ENCODE measurements at regions not wholly inside any gene's neighbourhood (a gene's known extent, or its start where the extent isn't known, plus 50 kb on each side); places are given as distances from the start of the nearest gene placed in this dataset.
"Not testable (repeated sequence)": the region's sequence is repeated elsewhere in the genome, so short reads cannot be mapped to it uniquely, and the experiment has no call there.

DNA sequence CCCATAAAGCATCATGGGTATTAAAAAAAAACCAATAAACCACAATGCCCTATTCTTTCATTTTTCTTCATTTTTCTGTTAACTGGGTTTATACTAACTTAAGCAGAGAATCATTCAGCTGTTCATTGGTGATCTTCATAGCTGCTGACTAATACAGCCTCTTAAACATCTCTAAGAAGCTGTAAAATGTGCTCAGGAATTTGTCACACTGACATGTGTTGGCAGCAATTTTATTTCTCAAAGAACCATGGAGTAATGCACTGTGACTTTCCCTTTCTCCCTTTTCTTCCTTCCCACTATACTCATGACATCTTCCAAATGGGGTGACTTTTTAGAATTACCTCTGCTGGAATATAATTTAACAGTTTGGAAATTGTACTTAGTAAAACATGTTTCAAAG is 315.4 kb downstream of the ANTXR2 start:
- in situ Hi-C loops (cut with HindIII; ENCODE audit: low pct_unique_long_range_greater_than_20kb, low sequenced_read_pairs): no loop called here
- no peak for DNase-seq (ENCODE audit: low read depth, low spot score)

DNA sequence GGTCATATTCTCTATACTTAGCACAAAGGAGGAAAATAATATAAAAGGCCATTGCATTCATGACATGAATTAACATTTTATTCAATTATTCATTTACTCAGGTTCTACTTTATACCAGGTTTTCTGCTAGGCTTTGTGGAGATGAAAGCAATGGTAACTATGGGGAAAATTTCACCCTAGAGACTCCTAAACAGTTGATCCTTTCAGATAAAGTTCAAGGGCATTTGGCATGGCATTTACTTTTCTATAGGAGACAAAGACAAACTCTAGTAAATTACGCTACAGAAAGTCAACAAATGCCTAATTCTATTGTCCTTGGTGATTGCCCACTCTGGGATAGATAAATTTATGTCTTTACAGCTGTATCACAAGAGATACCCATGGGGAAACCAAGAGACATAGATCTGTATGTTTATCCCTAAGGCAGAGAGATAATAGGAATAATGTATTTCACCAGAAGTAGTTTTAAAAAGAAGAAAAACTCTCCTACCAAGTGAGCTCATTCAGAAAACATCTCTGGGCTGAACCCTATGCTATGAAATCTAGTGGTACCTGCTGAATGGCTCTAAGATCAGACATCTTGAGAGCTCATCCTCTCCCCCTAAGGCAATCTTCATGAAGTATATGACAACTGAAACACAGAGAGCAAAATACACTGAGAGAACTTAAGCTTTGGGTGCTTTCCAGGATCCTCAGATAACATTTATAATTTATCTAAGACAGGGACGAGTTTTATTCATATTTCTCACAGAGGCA is 316.7 kb downstream of the ANTXR2 start:
- no peak for DNase-seq (ENCODE audit: low read depth, low spot score)
- in situ Hi-C loops (cut with HindIII; ENCODE audit: low pct_unique_long_range_greater_than_20kb, low sequenced_read_pairs): no loop called here

DNA sequence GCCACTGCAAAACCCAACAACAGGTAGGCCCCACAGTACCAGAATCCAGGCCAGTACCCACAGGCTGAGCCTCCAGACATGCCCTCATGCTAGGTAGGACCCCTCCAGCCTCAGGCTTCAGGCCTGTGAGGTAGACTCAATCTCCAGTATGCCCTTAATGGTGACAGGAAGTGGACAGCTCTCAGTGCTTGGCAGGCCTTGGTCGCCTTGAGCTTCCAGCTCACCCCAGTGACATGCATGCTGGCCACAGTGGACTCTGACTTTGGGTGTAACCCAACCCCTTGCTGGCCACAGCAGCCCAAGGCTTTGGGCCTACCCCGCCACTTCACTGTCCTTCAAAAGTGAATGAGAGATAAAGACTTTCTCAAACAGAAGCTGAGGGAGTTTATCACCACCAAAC is 324.2 kb downstream of the ANTXR2 start:
- in situ Hi-C loops (cut with HindIII; ENCODE audit: low pct_unique_long_range_greater_than_20kb, low sequenced_read_pairs): no loop called here
- no peak for DNase-seq (ENCODE audit: low read depth, low spot score)

DNA sequence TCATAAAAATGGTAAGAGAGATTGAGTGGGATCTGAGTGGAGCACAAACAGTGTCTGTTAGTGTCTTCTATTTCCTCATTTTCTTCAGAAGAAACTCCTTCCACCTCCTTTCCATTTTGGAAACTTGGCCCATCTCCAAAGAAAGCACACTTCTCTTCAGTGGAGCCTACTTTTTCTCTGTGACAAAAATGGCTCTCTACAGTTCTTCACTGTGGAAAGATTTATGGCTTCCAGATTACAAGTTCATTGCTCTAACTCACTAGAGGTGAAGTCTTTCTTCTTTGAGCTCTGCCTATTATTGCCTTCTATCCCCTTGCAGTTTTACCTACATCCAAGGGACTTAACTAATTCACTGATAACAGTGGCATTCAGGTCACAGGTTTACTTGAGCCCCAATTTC is 325.8 kb downstream of the ANTXR2 start:
- in situ Hi-C loops (cut with HindIII; ENCODE audit: low pct_unique_long_range_greater_than_20kb, low sequenced_read_pairs): no loop called here
- no peak for DNase-seq (ENCODE audit: low read depth, low spot score)

DNA sequence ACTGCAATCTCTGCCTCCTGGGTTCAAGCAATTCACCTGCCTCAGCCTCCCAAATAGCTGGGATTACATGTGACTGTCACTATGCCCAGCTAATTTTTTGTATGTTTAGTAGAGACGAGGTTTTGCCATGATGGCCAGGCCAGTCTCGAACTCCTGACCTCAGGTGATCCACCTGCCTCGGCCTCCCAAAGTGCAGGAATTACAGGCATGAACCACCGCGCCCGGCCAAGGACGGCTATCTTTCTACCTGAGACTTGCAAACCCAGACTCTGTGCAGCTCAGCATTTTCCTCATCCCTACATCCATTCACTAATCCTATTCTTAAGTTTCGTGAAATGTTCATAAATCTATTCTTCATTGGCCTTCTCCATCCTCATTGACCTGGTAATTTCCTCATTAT is 330.0 kb downstream of the ANTXR2 start:
- in situ Hi-C loops (cut with HindIII; ENCODE audit: low pct_unique_long_range_greater_than_20kb, low sequenced_read_pairs): no loop called here
- DNase-seq (ENCODE audit: low read depth, low spot score): no peak

DNA sequence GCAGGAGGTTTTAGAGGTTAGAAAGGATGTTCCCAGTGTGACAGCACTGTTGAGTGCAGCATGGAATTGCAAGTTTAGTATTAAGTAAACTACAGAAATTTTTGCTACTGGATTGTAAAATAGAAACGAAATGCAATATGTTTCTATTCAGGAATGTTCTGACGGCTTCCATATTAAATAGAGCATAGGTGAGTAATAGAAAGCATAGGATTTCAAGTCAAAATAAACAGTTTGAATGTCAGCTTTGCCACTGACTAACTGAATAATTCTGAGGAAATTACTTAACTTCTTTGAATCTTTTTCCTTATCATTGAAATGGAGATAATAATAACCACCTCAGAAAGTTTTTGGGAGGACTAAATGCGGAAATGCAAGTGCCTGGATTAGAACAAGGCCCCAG is 331.9 kb upstream of the GK2 start:
- in situ Hi-C loops (cut with HindIII; ENCODE audit: low pct_unique_long_range_greater_than_20kb, low sequenced_read_pairs): no loop called here
- DNase-seq (ENCODE audit: low read depth, low spot score): no peak

DNA sequence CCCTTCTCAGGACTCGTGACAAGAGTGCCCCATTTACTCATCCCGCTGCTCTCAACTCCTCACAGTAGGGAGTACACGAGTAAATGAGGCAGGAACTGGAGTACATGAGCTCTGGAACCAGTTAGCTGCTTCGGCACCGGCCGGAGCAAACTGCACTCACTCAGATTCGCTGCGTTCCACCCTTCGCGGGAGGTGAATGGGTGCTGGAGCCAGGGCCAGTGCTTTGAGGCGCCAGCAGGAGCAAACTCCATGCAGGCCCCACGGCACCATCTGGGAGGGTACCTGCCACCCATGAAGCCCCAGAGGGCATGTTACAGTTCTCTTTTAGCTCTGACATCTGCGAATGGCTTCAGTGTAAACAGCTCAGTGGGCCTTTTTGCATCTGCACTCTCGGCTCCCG is 315.5 kb upstream of the GK2 start:
- in situ Hi-C loops (cut with HindIII; ENCODE audit: low pct_unique_long_range_greater_than_20kb, low sequenced_read_pairs): no loop called here
- DNase-seq (ENCODE audit: low read depth, low spot score): no peak

DNA sequence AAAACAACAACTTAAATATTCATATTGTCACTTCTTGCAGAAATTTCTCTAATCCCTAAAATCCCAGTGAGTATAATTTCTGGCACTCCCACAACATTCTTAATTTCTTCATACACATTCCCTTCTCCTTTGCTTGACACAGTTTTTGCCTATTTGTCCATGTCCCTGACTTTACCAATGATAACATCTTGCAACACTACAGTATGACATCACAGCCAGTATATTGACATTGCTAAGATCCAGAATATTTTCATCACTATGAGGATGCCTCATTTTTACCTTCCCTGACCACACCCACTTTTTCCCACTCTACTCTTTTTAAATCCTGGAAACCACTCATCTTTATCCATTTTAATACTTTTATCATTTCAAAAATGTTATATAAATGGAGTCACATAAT is 292.3 kb upstream of the GK2 start:
- DNase-seq (ENCODE audit: low read depth, low spot score): no peak
- in situ Hi-C loops (cut with HindIII; ENCODE audit: low pct_unique_long_range_greater_than_20kb, low sequenced_read_pairs): no loop called here

DNA sequence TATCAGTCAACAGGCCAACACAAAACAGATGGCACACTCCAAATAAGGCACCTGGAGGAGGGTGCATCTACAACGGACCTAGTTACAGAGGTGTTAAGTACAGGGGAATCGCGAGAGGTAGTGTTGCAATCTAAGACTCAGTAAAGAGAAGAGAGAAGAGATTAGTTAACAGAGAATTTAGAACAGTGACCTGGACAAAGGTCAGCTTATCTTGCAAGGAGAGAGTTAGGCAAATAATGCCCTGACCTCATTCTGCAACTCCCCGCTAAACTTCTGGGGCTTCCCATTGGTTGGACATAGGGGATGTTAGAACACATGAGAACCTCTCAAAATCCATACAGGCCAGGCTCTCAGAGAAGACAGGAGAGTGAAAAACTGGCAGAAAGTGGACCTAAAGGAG is 289.4 kb upstream of the GK2 start:
- DNase-seq (ENCODE audit: low read depth, low spot score): no peak
- in situ Hi-C loops (cut with HindIII; ENCODE audit: low pct_unique_long_range_greater_than_20kb, low sequenced_read_pairs): no loop called here

DNA sequence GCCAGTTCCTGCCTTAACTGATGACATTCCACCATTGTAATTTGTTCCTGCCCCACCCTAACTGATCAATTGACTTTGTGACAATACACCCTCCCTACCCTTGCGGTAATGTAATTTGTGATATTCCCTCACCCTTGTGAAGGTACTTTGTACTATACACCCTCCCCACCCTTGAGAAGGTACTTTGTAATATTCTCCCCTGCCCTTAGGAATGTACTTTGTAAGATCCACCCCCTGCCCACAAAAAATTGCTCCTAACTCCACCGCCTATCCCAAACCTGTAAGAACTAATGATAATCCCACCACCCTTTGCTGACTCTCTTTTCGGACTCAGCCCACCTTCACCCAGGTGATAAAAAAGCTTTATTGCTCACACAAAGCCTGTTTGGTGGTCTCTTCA is 288.5 kb upstream of the GK2 start:
- in situ Hi-C loops (cut with HindIII; ENCODE audit: low pct_unique_long_range_greater_than_20kb, low sequenced_read_pairs); DNase-seq (ENCODE audit: low read depth, low spot score): not testable (repeated sequence)

DNA sequence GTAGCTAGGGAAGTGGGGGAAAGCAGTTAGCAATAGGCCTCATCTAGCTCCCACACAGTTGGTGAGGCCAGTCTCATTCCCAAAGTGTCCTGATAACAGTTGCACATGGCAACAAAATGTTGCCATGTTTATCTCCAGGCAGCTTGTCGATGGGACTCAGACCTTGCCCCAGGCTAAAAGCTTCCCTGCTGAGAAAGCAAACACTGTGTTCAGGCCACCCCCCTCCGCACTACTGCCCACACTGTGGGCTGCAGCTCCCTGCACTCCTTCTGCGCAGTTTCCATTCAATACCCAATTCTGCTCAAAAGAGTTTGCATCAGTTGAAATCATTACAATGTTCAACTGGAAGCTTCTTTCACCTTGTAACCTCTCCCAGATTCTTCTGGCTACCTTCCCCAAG is 287.8 kb upstream of the GK2 start:
- no peak for DNase-seq (ENCODE audit: low read depth, low spot score)
- in situ Hi-C loops (cut with HindIII; ENCODE audit: low pct_unique_long_range_greater_than_20kb, low sequenced_read_pairs): no loop called here

DNA sequence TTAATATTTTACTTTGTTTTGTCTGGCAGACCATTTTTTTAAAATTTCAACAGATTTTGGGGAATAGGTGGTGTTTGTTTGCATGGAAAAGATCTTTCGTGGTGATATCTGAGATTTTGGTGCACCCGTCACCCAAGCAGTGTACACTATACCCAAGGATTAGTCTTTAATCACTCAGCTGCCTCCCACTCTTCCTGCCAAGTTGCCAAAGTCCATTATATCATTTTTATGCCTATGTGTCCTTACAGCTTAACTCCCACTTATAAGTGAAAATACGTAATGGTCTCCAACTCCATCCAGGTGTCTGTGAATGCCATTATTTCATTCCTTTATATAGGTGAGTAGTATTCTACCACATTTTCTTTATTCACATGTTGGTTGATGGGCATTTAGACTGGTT is 281.7 kb upstream of the GK2 start:
- DNase-seq (ENCODE audit: low read depth, low spot score): no peak
- in situ Hi-C loops (cut with HindIII; ENCODE audit: low pct_unique_long_range_greater_than_20kb, low sequenced_read_pairs): no loop called here

DNA sequence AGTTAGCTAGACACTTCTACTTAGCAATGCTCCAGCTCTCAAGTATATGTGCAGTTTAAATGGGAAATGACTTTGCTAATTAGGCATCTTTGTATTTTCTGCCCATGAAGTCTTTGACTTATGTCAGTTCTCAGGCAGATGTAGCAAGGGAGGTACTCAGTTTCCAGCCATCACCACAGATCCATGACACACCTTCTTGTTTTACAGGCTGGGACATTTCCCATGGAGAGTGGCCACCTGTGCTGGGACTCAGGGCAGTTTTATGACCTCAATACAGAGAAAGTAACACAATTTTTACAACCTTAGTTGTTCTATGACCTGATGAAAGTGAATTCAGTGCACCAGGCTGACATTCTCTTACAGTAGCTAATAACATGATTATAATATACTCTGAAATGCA is 280.7 kb upstream of the GK2 start:
- in situ Hi-C loops (cut with HindIII; ENCODE audit: low pct_unique_long_range_greater_than_20kb, low sequenced_read_pairs): no loop called here

DNA sequence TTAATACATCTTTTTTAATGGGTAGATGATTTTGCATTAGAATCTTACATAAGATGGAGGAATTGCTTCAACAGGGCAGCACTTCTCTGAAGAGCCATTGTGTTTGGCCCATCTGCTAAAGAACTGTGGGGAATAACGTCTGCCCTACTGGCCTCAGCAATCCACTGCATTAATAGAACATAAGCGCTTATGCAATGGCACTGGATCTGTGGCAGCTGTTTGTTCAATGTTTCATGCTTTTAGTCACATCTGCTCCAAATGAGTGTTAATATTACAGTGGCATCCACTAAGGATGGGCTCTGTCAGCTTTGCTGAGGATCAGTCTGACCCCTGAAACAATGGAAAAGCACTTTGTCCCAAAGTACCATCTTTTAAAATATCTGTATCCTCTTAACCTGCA is 279.0 kb upstream of the GK2 start:
- in situ Hi-C loops (cut with HindIII; ENCODE audit: low pct_unique_long_range_greater_than_20kb, low sequenced_read_pairs): no loop called here
- DNase-seq (ENCODE audit: low read depth, low spot score): no peak

More for the DNA sequence above, 280.7 kb upstream of the GK2 start:
- DNase-seq (ENCODE audit: low read depth, low spot score): no peak

DNA sequence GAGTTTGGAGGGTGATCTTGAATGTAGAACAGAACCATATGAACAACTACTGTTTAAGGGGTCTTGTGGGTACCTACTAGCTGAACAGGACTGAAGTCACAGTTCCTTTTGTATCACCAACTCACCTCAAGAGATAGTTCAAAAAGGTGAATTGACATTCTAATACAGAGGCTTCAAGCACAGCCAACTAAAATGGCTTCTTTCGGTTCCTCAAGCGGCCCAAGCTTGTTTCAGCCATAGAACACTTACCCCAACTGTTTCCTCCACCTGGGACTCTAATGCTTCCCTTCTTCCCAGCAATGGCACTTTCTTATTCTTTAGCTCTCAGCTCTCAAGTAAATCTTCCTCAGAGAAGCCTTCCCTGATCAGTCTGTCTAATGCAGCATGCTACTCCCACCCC is 277.5 kb upstream of the GK2 start:
- in situ Hi-C loops (cut with HindIII; ENCODE audit: low pct_unique_long_range_greater_than_20kb, low sequenced_read_pairs): no loop called here
- DNase-seq (ENCODE audit: low read depth, low spot score): no peak

DNA sequence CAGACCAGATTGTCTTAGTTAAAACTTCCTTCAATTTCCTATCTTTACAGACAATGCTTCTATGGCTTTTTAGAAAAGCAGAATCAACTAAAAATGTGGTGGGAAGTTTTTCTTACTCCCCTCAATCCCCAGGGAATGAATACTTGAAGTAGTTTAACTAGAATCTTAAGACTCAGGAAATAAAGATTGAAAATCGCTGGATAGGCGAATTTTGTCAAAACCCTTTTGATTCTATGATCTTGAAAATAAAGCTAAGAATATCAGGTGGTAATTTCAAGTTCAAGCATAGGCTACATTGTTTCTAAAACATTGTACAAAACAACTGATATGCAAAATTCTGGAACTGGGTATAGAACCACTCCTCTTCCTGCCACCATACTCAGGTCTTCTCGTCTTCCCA is 276.5 kb upstream of the GK2 start:
- no peak for DNase-seq (ENCODE audit: low read depth, low spot score)
- in situ Hi-C loops (cut with HindIII; ENCODE audit: low pct_unique_long_range_greater_than_20kb, low sequenced_read_pairs): no loop called here

DNA sequence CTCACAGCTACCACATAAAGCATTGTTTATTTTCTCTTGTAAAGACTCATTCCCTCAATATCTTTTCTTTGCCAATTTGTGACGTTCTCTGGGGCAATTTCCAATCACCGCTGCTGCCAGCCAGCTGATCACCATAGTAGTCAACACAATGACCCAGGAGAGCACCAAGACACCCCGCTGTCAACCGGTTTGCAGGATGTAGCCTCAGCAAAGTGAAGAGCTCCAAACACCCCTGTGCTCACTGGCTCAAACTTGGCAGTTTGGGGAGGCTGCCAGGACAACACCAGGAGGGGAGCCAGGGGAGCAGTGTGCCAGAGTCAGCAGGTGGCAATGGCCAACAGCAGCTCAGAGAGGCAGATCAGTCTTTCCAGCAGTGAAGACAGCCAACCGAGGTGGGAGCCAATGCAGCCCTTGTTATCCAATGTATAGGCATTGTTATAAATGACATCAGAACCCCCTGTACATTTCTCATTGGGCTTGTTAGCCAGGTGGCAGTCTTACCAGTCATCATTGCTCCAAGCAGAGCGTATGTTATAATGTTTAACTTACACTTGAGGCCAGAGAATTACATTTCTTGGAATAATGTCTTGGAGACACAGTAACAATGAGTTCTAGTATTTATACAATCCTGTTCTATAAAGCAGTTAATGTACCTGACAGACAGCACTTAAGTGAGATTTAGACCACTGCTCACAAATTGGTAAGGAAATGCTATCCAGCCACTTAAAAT is 274.9 kb upstream of the GK2 start:
- no peak for DNase-seq (ENCODE audit: low read depth, low spot score)

DNA sequence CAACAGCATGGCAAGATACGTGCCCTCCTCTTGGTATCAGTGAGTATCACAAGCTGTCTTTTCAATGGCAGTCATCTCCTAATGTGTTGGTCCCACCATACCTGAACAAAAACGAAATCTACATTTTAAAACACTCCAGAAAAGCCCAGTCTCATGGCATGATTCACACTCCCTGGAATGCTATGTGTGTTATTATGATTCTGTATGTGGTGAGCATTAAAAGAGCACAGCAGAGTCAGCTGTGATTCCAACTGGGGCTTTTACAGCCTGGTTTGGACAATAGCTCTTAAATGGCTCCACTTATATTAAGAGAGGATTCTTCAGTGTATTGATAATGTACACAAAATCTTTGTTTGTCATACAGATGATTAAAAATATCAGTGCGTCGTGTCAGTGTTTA is 274.1 kb upstream of the GK2 start:
- in situ Hi-C loops (cut with HindIII; ENCODE audit: low pct_unique_long_range_greater_than_20kb, low sequenced_read_pairs): no loop called here
- DNase-seq (ENCODE audit: low read depth, low spot score): no peak

More for the DNA sequence above, 274.9 kb upstream of the GK2 start:
- in situ Hi-C loops (cut with HindIII; ENCODE audit: low pct_unique_long_range_greater_than_20kb, low sequenced_read_pairs): no loop called here

DNA sequence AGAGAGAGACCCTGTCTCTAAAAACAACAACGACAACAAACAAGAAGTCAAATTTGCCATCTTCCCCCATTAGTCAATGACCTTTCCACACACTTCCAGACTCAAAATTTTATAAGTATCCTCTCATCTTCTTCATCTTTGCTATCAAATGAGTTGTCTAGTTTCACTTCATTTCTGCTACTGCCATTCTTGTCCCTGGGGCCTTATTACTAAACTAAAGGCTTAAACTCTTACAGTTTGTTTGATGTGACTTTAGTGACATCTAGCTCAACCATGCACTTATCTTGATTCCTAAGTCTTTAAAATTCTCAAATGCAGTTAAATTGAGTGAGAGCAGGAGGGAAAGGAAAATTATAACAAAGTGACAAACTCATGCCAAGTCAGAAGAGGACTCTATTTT is 271.8 kb upstream of the GK2 start:
- DNase-seq (ENCODE audit: low read depth, low spot score): no peak
- in situ Hi-C loops (cut with HindIII; ENCODE audit: low pct_unique_long_range_greater_than_20kb, low sequenced_read_pairs): no loop called here
